ENCODE measurements at regions not wholly inside any gene's neighbourhood (a gene's known extent, or its start where the extent isn't known, plus 50 kb on each side); places are given as distances from the start of the nearest gene placed in this dataset.
"Not testable (repeated sequence)": the region's sequence is repeated elsewhere in the genome, so short reads cannot be mapped to it uniquely, and the experiment has no call there.

GRCh38 chr3:168976969-168977368 lies 686.5 kb downstream of the MECOM start:
- no peak for DNase-seq (ENCODE audit: low read depth in 2 of 2)

- DNase-seq (ENCODE audit: low read depth in 2 of 2) = no peak
These were observed 687.9 kb downstream of the MECOM start for GRCh38 chr3:168975576-168975975.

DNA sequence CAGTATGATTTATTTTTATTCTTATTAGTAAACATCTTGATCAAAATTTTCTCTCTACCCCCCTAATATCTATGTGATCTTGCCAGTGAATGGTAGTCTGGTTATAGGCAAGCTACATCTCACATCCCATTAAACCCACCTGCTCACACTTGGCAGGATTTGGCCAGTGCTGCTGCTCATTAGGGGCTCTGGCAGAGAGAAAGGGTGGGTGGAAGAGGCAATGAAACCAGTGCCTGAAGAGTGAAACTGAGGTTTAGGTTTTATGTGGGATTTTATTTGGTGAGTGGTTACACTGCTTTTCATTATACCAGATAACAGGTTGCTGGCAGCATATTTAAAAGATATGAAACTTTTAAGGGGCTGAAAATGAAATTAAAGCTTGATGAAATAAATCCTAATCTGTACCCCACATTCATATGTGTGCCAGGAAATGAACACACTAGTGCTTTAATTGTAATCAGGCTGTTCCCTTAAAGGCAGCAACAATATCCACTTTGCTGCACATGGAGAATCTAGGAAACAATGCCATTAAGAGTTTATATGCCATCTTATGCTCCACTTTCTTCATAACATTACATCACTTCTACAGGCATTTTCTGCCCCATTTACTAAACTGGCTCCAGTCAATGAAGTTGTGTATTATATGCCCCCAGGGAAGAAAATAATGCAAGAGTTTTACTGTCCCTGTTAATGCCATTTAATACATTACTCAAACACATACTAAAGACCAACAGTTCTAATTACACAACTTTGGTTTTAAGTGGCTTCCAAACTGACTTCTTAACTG lies 688.7 kb downstream of the MECOM start:
- DNase-seq (ENCODE audit: low read depth in 2 of 2) = no peak

GRCh38 chr3:168973897-168974296 lies 689.6 kb downstream of the MECOM start:
- DNase-seq (ENCODE audit: low read depth in 2 of 2) = no peak

DNA sequence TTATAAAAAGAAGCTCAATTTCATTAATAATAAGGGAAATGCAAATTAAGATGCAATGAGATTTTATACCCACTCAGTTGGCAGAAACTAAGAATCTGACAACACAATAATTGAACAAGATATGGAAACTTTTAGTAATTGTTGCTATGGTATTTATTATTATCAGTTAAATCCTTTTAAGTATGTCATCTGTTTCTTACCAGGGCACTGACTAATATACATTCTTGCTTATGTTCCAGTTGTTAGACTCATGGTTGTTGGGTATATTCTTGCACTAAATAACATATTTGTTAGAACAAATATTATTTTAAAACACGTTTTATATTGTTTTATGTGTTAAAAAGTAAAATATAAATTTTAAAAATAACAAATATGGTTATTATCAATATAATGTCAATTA lies 690.3 kb downstream of the MECOM start:
- no peak for DNase-seq (ENCODE audit: low read depth in 2 of 2)

- DNase-seq (ENCODE audit: low read depth in 2 of 2) = peak in 1 of 2 experiments; percentile 2
These were observed 694.9 kb downstream of the MECOM start for GRCh38 chr3:168968609-168969008.

DNA sequence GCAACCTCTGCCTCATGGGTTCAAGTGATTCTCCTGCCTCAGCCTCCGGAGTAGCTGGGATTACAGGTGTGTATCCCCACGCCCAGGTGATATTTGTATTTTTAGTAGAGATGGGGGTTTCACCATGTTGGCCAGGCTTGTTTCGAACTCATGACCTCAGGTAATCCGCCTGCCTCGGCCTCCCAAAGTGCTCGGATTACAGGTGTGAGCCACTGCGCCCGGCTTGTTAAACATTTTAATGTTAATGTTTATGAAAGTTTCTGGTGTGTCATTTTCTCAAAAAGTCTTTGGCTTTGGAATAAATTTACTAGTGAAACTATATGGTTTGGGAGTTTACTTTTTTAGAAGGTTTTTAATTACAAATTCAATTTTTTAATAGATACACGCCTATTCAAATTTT lies 698.8 kb downstream of the MECOM start:
- no peak for DNase-seq (ENCODE audit: low read depth in 2 of 2)

DNA sequence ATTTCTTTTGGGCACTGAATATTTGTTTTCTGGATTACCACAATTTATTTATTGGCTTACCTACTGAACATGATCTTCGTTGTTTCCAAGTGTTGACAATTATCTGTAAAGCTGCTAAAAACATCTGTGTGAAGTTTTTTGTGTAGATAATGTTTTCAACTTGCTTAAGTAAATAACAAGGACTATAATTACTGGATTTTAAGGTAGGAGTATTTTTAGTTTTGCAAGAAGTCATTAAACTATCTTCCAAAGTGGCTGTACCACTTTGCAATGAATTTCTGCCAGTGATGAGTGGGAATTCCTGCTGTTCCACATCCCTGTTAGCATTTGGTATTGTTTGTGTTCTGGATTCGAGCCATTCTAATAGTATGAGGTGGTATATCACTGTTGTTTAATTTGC lies 702.2 kb downstream of the MECOM start:
- DNase-seq (ENCODE audit: low read depth in 2 of 2) = no peak

DNA sequence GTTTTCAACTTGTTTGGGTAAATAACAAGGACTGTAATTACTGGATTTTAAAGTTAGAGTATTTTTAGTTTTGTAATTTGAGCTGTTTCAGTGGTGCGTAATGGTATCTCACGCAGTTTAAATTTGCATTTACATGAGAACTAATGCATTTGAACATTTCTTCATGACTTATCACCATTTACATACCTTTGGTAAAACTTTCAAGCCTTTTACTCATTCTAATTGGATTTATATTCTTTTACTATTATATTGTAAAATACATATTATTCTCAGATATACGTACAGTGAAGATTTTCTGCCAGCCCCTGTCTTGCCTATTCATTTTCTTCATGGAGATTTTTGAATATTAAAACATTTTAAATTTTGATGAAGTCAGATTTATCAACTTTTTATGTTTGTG lies 703.8 kb downstream of the MECOM start:
- DNase-seq (ENCODE audit: low read depth in 2 of 2) = no peak

DNA sequence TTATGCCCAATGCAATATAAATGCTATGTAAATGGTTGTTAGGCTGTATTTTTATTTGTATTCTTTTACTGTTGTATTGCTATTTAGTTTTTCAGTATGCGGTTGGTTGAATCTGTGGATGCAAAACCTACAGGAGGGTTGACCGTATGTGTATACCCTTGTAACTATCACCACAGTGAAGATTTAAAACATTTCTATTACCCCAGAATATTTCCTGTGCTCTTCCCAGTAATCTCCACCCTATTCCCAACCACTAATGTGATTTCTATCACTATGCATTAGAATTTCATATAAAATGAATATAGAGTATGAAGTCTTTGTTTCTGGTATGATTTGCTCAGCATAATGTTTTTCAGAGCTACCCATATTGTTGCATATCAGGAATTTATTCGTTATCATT lies 705.0 kb downstream of the MECOM start:
- no peak for DNase-seq (ENCODE audit: low read depth in 2 of 2)

DNA sequence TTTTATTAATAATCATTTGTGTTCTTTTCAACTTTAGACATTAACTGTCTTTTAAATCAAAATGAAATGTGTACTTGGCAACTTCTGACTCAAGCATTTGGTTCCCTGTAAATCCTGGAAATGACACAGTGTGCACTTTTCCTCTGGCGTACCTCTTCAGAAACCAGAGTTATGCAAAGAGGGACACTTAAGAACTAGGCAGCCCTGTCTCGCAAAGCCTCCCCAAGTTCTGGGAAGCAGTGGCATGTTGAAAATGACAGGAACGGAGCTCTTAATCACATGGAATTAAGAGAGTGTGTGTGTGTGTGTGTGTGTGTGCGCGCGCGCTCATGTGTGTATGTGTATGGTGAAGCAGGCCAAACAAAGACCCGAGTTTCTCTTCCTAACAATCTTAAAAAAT lies 707.4 kb downstream of the MECOM start:
- no peak for DNase-seq (ENCODE audit: low read depth in 2 of 2)

DNA sequence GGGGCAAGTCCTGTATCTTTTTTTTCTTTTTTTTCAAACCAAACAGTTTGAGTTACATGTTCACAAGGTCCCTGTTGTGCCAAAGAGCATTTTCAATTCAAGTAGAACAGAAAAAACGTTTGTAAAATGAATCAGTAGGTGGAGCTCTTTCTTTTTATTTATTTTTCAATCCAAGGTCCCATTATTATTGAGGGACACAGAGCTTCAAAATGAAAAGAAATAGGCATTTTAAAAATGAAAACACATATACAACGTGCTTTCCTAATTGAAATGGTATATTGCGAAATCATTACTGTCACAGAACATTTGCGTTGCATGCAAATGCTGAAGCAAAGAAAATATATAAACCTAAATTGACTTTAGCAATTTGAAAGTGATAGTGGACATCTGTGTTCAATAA lies 711.0 kb downstream of the MECOM start:
- DNase-seq (ENCODE audit: low read depth in 2 of 2) = peak; percentile 3 to 6

DNA sequence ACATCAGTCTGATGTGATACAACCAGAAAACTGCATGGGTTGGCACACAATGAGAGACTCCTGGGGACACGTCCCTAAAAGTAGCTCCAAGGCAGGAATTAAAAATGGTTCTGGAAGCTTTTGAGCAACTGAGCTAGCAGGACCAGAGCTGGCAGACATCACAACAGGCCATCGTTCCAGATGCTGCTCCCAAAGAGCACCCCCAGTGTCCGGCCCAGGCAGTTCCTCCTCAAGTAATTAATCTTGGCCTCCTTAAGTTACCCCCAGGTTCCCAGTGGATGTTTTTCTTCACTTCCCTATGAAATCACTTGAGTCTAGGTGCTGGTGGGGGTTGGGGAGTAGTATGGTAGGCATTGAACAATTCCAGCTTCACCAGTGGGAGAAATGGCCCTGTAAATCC lies 711.6 kb downstream of the MECOM start:
- DNase-seq (ENCODE audit: low read depth in 2 of 2) = no peak

DNA sequence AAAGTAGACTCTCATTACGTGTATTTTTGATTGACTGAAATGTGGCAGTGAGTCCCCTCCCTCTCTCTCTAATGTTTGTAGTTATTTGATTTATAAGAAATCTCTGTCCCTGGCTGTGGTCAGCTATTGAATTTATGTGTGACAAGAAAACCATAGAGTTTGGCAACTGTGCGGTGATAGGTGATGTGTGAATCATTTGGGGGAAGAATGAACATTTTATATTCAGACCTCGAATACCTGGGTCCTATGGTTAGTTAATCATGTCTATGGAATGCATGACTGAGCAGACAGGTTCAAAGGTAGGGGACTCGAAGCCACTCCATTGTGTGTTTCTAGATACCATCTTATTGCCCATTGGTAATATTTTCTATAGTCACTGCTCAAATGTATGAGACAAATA lies 712.1 kb downstream of the MECOM start:
- no peak for DNase-seq (ENCODE audit: low read depth in 2 of 2)

DNA sequence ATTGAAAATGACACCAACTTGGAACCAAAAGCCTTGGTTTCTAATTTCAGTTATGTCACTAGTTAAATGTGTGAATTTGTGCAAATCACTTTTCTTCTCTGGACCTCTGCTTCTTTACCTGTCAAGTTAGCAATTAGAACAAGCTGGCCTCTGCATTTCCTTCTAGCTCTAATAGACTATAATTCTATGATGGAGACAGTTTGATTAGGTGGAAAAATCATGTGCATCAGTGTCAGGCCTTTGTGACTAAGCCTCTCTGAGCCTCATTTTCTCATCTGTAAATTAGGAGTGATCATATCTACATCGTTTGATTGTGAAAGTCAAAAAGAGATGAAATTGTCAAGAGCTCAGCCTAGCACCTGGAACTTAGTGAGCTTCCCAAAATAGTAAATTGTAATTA lies 712.9 kb downstream of the MECOM start:
- no peak for DNase-seq (ENCODE audit: low read depth in 2 of 2)

GRCh38 chr3:168939651-168940238 lies 723.8 kb downstream of the MECOM start:
- DNase-seq (ENCODE audit: low read depth in 2 of 2) = no peak

DNA sequence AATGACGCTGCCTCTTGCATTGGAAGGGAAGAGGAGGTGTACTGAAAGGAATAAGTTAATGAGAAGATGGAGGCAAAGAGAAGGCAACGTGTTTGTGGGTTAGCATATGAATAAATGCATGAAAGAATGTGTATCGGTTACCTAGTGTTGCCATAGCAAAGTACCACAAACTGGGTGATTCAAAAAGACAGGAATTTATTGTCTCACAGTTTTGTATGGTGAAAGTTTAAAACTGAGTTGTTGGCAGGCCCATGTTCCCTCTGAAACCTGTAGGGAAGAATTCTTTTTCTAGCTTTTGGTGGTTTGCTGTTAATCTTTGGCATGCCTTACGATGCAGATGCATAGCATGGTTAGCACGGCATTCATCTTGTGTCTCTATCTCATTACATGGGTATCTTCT lies 729.9 kb downstream of the MECOM start:
- DNase-seq (ENCODE audit: low read depth in 2 of 2) = no peak

GRCh38 chr3:168929997-168930396 lies 733.5 kb downstream of the MECOM start:
- DNase-seq (ENCODE audit: low read depth in 2 of 2) = not testable (repeated sequence)

- no peak for DNase-seq (ENCODE audit: low read depth in 2 of 2)
These were observed 737.1 kb downstream of the MECOM start for GRCh38 chr3:168926426-168926825.

DNA sequence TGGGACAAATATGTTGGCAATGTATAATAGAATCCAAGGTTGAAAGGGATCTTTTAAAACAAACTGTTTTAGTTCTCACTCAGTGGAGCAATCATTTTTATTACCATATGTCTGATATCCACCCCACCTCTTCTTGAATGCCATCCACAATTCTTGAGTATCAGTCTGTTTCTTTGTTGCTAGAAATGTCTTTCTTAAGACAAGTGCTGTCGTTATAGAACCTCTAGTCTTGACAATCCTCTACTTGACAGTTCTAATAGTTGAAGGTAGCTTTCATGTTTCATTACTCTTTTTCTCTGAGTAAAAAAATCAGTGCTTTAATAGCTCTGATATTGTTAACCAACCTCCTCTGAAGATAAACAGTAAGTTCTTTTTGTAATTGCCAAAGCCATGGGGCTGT lies 737.9 kb downstream of the MECOM start:
- DNase-seq (ENCODE audit: low read depth in 2 of 2) = no peak

DNA sequence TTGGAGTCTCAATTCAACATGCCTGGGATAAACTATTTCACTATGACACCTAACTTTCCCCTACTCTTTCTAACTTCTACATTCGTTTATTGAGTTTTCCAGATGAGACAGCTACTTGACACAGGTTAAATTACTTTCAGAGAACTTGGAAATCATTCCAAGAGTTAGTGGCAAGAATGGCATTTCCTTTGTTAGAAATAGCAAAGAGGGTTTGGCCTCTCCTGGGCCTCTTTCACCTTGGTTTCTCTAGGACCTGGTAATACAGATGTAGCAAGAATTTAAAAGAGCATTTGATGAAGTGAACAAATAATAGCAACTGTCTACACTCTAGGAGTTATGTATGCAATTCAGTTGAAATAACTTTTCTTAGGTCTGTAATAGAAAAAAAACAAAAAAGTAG lies 748.9 kb downstream of the MECOM start:
- DNase-seq (ENCODE audit: low read depth in 2 of 2) = no peak

DNA sequence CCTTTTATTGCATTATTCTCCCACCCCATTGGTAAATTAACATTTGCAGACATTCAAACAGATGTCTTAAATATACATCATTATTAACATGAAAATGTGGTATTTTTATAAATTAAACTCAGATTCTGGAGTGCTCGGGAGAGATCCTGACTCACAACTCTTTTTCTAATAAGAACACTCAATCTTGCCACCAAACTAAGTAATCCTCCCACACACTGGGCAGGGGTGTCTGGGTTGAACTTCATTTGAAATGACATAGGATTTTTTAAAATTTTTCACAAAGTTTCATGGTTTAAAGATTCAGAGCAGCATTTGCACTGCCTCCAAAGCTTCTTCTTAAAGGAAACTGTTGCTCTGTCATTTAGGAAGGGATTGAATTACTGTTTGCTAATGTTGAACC lies 754.3 kb downstream of the MECOM start:
- no peak for DNase-seq (ENCODE audit: low read depth in 2 of 2)

DNA sequence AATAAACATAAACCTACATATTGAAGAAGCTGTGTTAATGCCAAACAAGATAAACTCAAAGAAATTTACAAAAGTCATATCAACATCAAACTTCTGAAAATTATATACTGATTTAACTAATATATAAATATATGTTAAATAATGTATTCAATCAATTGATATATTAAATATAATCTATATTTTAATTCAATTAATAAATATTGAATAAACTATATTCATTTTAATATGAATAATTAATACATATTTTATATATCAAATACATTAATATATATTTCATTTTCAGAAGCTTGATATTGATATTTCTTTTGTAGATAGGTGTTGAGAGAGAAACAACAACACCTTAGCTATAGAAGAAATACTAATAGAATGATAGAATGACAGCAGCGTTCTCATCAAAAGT lies 768.1 kb downstream of the MECOM start:
- DNase-seq (ENCODE audit: low read depth in 2 of 2) = no peak

GRCh38 chr3:168894214-168894613 lies 769.3 kb downstream of the MECOM start:
- no peak for DNase-seq (ENCODE audit: low read depth in 2 of 2)

All from fibroblast of skin of left quadriceps (primary cell).